ENCODE measurements at regions not wholly inside any gene's neighbourhood (a gene's known extent, or its start where the extent isn't known, plus 50 kb on each side); places are given as distances from the start of the nearest gene placed in this dataset.
"Not testable (repeated sequence)": the region's sequence is repeated elsewhere in the genome, so short reads cannot be mapped to it uniquely, and the experiment has no call there.

DNA sequence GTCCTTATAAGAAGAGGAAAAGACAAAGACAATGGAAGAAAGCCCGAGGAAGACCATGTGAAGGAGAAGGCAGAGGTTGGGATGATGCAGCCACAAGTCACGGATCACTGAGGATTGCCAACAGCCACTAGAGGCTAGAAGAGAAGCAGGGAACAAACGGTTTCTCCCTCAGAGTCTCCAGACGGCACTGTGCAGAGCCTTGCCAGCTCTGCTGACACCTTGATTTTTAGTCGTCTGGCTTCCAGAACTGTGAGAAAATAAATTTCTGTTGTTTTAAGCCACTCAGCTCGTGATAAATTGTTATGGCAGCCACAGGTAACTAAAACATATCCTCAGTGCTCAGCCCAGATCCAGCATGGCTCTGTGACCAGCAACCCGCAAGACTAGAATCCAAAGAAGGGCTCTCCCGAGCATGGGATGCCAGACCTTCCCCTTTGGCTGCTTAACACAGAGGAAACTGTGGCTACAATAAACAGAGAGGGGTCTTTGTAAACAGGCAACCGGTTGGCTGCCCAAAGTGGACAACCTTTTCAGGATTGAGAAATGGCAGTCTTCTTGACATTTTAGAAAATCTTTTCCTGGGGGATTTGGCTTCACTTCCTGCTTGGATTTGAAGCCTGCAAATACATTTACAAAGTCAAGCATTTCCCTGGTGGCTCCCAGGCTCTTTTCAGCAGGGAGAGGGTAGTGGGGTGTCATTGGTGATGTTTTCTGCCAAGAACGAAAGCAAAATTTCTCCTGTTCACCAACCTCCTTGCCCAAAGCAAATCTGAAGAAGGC lies 88.7 kb upstream of the ADPGK start:
- DNase-seq (ENCODE audit: insufficient read length, low spot score): no peak
- FAIRE-seq: no peak

DNA sequence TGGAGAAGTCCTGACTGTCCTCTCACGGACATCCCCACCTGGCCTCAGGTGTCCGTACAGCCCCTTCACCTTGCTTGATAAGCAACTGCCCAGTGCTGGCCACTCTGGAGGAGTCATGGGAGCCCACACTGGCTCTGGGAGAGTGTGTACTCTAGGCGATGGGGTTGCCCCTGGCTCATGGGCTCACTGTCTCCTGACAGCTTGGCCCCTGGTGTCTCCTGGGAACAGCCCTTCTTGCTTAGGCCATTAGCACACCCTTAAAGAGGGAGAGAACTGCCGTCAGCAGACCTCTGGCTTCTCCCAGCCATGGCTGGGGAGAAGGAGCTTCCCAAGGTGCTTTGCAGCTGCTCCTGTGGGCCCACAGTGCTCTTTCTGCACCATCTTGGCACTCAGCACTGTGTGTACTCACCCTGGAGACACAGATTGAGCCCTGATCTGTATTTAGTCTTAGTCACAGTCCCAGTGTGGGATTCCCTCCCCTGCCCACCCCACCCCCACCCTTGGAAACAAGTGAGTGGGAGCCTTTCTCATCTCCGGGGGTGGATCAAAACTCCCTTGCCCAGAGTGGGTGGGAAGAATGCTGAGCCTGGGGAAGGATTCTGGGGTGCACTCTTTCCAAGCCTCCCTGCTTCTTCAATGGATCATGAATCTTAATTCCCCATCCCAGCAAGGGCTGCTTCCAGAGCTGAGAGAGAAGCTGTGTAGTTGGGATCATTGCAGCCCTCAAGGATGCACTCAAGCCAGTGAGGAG lies 83.5 kb upstream of the ADPGK start:
- DNase-seq (ENCODE audit: insufficient read length, low spot score) (no peak), FAIRE-seq (no peak)

DNA sequence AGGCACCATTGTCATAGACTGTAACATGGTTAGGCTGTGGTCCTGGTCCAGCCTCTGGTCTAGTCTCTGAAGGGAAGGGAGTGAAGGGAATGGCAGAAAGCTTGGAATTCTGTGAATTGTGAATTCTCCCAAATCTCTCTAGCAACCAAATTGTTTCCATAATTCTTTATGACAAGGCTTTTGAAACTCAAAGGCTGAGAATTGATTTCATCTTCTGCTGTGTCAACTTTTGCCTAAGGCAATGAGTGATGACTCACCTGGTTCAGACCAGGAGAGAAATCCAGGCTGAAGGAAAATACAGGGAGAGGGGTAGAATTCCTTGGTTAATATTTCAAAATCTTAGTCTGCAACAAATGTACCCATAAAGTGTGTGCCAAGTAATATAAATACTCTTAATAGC lies 82.6 kb upstream of the ADPGK start:
- DNase-seq (ENCODE audit: insufficient read length, low spot score): no peak

DNA sequence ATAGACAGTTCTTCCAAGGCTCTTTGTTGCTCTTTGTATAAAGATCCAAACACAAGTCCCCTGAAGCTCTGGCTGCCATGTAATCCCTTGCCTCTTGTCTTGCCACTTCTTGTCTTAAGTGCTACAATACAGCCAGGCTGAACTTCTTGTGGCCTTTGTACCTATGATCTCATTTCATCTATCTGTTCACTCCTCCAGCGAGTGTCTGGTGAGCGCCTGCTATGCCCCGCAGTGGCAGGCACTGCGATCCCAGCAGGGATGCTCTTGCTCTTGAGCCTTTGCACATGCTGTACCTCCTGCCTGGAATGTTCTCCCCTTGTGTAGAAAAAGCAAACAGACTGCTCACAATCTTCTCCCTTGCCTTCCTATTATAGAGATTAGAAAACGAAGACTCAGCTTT lies 81.9 kb upstream of the ADPGK start:
- FAIRE-seq (no peak), DNase-seq (ENCODE audit: insufficient read length, low spot score) (no peak)

More for the DNA sequence above, 82.6 kb upstream of the ADPGK start:
- FAIRE-seq: no peak

DNA sequence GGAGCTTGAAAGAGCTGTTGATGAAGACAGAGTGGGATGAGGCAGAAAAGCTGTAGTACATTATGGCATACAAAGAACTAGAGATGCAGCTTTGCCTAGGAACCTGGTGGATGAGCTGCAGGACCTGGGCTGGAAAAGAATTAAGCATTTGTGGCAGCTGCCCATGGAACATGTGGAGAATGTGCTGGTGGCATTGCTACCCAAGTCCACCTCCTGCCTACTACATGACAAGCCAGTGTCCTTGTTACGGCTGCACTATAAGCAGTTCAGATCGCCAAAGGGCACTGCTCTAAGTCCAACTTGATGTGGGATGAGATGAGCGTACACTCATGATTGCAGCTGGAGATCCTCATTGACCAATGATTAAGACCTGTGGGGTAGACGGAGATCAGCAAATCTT lies 81.1 kb upstream of the ADPGK start:
- no peak for FAIRE-seq

DNA sequence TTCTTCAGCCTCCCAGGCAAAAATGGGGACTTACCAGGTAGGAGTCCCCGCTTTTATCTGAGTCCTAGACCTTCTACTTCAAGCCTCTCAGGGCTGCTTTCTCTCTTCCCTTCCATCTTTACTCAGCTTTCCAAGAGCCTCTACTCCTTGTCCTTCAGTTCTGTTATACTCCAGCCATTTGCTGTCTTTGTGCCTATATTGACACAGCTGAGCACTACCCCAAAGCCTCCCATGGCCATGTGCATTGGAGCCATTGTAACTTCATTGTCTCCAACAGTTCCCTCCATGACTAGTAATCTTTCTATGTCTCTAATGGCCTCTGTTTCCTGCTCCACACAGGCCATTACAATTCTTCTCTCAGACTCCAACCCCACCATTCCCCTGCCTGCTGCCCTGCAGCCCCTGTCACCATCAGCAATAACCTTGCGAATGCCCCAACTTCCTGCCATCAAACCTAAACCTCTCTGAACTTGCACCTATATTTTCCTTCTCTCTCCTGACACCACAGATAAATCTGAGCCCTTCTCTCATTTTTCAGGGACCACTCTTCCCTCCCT lies 77.9 kb upstream of the ADPGK start:
- FAIRE-seq (no peak), DNase-seq (ENCODE audit: insufficient read length, low spot score) (no peak)

More for the DNA sequence above, 81.1 kb upstream of the ADPGK start:
- no peak for DNase-seq (ENCODE audit: insufficient read length, low spot score)

DNA sequence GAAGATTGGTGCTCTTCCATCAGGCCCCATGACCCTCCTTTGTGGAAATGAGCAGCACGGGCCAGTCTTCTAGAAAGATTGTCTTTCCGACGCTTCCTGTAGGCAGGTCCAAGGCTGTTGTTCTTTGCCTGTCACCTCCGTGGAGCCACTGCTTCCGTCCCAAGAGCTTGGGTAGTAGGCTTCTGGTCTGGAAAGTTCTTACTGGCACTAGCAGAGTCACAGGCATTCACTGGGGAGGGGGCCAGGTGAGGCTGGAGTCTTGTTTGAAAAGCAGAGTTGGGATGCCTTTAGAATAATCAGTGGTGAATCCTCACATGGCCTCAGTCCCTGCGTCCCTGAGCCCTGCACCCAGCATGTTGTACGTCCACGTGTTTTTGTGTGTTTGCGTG lies 76.2 kb upstream of the ADPGK start:
- DNase-seq (ENCODE audit: insufficient read length, low spot score) (no peak), FAIRE-seq (no peak)

DNA sequence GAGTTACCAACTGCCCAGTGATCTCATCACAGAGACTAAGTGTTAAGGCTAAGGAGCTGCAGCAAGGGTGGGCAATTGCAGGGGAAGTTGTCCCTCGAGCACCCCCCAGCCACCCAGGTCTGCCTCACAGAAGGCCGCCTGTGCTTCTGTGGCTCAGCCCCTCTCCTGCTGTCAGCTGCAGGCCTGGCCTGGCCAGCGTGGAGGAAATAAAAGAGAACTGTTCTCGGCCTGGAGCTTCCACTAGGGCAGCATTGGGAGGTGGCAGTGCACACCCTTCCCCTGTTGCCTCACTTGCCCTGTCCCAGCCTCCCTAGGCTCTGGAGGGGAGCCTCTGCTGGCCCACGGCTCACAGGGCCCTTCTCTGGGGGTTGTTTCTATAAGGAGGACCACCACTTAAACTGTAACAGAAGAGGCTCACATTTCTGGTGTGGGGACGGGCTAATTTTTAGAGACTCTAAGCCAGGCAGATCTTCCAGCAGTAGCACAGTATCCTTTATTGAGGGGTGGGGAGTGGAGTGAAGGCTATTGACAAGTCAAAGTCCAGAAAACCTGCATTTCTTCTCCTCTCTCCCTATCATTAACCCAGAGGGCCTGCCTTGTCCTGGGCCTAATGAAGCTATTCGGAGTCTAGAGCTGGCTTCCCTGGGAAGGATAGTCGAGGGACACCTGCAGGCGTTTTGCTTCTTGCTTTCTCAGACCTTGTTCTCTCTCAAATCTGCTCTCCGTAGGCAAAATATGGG lies 75.6 kb upstream of the ADPGK start:
- no peak for FAIRE-seq
- no peak for DNase-seq (ENCODE audit: insufficient read length, low spot score)

DNA sequence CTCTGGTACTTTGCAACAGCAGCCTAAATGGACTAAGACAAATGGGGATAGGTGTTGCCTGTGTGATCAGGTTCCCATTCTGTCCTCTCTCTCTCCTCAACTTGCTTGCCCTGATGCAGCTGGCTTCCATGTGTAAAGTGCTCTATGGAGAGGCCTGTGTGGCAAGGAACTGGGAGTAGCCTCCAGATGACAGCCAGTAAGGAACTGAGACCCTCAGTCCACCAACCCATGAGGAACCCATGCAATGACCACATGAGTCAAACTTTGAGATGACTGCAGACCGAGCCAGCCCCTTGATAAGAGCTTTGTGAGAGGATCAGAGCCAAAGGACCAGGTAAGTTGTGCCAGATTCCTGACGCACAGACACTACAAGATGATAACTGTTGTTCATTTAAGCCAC lies 74.6 kb upstream of the ADPGK start:
- FAIRE-seq (no peak), DNase-seq (ENCODE audit: insufficient read length, low spot score) (no peak)

DNA sequence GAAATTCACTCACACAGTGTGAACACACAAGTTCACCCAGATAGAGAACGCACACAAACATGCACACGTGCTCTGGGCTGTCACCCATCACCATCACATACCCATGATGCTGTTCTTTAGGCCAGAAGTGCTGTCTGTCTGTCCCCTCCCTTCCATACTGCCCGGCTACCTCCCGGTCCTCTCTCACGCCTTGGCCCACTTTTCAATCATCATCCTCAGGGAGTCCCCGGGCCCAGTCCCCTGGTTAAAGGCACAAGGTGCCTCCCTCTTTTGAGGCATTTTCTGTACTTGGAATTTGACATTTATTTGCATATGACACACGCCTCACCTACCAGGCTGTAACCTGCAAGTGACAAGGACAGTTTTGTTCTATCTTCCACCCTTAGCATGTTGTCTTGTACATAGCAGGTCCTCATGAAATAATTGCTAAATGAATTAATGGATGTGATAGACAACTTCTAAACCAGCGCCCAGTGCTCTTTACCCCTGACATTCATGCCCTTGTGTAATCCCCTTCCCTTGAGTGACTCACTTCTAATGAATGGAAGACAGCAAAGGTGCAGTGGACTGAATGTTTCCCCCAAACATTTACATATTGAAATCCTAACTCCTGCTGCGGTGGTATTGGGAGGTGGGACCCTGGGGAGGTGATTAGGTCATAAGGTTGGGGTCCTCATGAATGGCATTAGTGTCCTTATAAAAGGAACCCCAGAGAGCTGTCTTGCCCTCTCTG lies 73.9 kb upstream of the ADPGK start:
- DNase-seq (ENCODE audit: insufficient read length, low spot score): no peak
- FAIRE-seq: no peak

DNA sequence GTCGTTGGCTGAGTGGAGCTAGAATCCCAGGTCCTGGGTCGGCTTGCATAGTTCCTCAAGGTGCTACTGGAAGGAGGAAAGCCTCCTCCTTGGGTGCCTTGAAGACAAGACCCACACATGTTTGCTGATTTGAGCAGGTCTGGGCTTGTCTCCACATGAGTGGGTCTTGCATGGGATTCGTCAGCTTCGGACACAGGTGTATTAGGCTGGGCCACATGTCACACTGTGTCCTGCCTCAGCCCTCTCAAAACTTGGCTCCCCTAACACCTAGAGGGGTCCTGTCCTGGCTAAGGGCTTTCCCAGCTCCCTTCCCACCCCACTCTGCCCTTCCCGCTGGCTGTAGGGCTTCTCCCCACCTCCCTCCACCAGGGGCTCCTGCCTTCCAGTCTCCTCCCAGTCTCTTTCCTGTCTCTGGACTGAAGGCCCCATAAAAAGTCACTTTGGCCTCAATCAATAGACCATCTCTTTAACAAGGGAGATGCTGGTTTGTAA lies 73.0 kb upstream of the ADPGK start:
- no peak for FAIRE-seq
- DNase-seq (ENCODE audit: insufficient read length, low spot score): no peak

DNA sequence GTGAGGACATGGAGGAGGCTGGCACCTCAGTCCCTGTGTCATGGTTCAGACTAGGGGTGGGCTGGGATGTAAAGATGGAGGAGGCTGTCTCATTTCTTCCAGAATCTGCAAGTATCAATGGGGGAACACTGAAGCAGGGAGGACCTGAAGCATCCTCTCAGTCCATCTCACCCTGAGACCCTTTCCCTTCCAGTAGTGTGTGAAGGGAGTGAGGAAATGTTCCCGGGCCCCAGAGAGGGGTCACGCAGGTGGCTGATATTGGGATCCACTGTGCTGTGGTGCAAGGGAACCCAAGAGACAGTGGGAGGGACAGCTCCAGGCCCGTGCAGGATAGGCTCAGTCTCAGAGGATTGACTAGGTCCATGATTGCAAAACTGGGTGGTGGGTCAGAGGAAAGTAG lies 72.2 kb upstream of the ADPGK start:
- DNase-seq (ENCODE audit: insufficient read length, low spot score): no peak
- FAIRE-seq: no peak

DNA sequence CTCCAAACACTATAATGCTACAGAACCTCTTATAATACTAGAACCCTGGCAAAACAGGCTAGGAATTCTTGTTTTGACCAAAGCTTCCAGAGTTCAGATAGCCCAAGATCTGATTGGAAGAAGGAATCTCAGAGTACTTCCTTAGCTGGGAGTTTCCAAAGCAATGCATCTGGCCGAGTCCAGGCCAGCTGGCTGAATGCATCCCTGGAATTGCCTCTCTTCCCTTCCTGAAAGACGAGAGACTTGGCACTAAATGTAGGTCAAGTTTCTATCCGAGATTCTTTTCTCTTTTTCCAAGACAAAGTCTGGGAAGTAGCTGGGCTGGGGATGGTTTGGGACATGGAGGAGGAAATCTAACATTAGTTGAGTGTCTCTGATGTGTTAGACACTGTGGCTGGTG lies 68.7 kb upstream of the ADPGK start:
- DNase-seq (ENCODE audit: insufficient read length, low spot score) (no peak), FAIRE-seq (no peak)

DNA sequence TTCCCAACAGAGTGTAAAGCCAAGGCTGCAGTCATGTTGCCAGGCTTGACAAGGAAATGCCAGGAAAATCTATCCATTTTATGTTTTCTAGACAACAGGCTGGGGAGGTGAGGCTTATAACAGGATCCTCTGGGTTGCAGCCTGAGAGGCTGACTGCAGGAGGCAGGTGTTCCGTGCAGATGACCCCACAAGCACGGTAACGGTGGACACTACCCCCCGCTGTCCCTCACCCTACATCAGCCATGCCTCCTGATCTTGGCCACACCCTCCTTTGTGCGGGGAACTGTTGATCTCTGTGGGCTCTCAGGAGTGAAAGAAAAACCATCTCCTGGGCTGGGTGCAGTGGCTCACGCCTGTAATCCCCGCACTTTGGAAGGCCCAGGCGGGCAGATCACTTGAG lies 68.0 kb upstream of the ADPGK start:
- FAIRE-seq (no peak), DNase-seq (ENCODE audit: insufficient read length, low spot score) (no peak)

DNA sequence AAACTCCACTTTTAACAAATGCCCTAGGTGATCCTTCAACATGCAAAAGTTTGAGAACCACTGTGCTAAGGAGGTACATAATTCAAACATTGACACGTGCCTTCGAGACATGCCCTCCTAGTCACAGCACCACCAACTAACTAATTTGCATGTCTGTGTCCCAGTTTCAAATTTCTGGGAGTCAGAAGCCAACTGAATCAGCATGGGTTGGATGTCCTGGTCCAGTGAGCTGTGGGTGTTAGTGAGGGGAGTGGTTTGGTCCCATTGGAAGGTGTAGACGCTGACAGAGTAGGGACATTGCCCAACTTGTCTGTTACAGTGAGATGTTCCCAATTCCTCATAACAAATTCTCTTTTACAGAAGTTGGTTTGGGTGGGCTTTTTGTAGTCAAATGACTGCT lies 67.3 kb upstream of the ADPGK start:
- FAIRE-seq (no peak), DNase-seq (ENCODE audit: insufficient read length, low spot score) (no peak)

DNA sequence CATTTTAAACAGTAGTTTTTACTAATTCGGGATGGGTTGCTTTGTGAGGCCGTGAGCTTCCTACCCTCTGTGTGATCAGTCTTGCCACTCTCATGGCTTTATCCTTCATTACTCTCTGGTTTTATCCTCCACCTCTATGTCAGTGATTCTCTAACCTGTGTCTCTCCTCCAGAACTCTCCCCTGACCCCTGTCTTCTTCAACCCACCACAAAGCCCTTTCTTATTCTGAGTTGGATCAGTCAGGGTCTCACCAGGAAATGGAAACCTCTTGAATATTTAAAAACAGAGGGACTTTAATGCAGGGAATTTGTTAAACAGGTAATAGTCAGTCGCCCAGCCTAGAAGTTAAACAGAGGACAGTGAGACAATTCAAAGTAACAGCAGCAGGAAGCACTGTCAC lies 64.2 kb upstream of the ADPGK start:
- DNase-seq (ENCODE audit: insufficient read length, low spot score): no peak
- no peak for FAIRE-seq

DNA sequence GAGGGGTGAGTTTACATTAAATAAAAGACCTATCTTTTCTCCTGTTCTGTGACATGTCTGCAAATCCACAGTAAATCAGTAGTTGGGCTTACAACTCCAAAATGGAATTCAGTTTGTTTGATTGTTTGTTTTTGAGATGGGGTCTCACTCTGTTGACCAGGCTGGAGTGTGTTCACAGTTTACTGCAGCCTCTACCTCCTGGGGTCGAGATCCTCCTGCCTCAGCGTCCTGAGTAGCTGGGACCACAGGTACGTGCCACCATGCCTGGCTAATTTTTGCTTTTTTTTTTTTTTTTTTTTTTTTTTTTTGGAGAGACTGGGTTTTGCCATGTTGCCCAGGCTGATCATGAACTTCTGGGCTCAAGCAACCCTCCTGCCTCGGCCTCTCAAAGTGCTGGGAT lies 63.5 kb upstream of the ADPGK start:
- FAIRE-seq (no peak), DNase-seq (ENCODE audit: insufficient read length, low spot score) (no peak)

DNA sequence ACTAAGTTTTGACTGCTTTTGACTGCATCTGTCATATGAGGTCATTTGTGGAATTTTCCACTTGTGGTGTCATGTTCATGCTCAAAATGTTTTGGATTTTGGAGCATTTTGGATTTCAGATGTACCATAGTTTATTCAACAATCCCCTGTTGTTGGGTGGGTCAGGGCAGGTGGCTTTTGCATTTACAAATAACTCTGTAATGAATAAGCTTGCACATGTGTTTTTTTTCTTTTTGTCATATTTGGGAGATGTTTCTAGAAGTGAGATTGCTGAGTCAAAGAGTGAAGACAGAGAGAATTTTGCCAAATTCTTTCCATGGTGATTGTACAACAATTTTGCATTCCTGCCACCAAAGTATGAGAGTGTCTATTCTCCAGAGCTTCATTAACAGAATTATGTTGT lies 62.4 kb upstream of the ADPGK start:
- FAIRE-seq: no peak
- no peak for DNase-seq (ENCODE audit: insufficient read length, low spot score)

DNA sequence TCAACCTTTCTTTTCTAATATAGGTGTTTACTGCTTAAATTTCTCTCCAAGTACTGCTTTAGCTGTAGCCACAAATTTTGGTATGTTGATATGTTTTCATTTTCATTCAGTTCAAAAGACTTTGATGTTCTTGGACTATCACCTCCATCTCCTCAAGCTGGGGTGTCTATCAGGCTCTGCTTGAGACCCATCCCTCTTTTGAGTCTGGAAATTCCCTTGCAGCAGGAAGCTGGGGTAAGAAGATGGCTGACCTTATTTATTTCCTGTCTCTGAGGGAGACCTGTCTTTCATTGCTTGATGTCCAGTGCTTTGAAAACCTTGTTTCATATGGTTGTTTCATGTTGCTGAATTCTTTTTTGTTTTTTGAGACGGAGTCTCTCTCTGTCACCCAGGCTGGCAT lies 60.5 kb upstream of the ADPGK start:
- DNase-seq (ENCODE audit: insufficient read length, low spot score): no peak
- FAIRE-seq: no peak

DNA sequence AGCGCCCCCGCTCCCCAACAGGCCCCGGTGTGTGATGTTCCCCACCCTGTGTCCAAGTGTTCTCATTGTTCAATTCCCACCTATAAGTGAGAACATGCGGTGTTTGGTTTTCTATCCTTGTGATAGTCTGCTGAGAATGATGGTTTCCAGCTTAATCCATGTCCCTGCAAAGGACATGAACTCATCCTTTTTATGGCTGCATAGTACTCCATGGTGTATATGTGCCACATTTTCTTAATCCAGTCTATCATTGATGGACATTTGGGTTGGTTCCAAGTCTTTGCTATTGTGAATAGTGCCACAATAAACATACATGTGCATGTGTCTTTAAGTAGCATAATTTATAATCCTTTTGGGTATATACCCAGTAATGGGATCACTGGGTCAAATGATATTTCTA lies 59.8 kb upstream of the ADPGK start:
- DNase-seq (ENCODE audit: insufficient read length, low spot score); FAIRE-seq: not testable (repeated sequence)

DNA sequence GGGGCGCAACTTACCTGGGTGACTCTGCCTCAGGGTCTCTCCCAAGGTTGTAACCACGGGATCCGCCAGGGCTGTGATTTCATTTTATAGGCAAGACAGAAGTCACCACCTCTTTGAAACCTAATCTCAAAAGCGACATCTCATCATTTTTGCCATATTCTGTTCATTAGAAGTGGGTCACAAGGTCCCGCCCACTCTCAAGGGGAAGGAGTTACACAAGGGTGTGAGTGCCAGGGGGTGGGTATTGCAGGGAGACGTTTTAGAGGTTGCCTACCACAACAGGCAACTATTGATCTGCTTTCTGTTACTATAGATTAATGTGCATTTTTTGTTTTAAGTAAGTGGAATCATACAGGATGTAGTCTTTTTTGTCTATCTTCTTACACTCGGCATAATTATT lies 56.6 kb upstream of the ADPGK start:
- no peak for FAIRE-seq
- no peak for DNase-seq (ENCODE audit: insufficient read length, low spot score)
